Upper lobe of left lung (tissue), 4 donors: ENCODE measurements at regions not wholly inside any gene's neighbourhood (a gene's known extent, or its start where the extent isn't known, plus 50 kb on each side); places are given as distances from the start of the nearest gene placed in this dataset.

Experiments used
- EP300 ChIP-seq, 4 donors: sonication (generic); formaldehyde crosslinking; IDR thresholded peaks; one replicate each; pipeline ENCODE4 v1.5.1; 2017; ENCODE audit warnings: antibody characterized with exemption in 4 of 4, control low read depth in 2 of 4
- TF ChIP-seq, protein P1 (sequence below), 6 experiments: fragments of 450-650 bp in 4 of 6; fragments of 200-600 bp in 2 of 6; sonication (generic) in 2 of 6; IDR thresholded peaks; one replicate each; pipeline ENCODE4 v1.5.1; 2016 to 2019; ENCODE audit warnings: antibody characterized with exemption in 6 of 6

DNA sequence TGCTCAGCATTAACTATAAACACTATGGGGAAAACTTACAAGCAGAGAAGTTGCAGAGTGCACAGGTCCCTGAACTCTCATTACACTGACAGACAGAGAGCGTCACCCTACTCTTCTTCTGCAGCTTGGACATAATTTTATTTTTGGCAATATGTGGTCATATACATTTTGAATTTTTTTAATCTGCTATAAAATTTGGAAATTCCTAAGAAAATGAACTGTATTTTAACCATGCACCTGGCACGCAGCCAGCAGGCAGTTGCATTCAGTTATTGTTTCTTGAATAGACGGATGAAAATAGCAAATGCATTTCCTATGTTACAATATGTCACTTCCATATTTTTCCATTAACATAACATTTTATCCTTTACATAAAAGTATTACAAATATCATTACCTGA is 100.2 kb downstream of the SLC25A46 start:
- TF ChIP-seq, protein P1, sequence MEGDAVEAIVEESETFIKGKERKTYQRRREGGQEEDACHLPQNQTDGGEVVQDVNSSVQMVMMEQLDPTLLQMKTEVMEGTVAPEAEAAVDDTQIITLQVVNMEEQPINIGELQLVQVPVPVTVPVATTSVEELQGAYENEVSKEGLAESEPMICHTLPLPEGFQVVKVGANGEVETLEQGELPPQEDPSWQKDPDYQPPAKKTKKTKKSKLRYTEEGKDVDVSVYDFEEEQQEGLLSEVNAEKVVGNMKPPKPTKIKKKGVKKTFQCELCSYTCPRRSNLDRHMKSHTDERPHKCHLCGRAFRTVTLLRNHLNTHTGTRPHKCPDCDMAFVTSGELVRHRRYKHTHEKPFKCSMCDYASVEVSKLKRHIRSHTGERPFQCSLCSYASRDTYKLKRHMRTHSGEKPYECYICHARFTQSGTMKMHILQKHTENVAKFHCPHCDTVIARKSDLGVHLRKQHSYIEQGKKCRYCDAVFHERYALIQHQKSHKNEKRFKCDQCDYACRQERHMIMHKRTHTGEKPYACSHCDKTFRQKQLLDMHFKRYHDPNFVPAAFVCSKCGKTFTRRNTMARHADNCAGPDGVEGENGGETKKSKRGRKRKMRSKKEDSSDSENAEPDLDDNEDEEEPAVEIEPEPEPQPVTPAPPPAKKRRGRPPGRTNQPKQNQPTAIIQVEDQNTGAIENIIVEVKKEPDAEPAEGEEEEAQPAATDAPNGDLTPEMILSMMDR (IDR thresholded peaks at IDR 0.05): no peak
- no peak for TF ChIP-seq EP300 (IDR thresholded peaks at IDR 0.05)
